ENCODE measurements at regions not wholly inside any gene's neighbourhood (a gene's known extent, or its start where the extent isn't known, plus 50 kb on each side); places are given as distances from the start of the nearest gene placed in this dataset.

DNA sequence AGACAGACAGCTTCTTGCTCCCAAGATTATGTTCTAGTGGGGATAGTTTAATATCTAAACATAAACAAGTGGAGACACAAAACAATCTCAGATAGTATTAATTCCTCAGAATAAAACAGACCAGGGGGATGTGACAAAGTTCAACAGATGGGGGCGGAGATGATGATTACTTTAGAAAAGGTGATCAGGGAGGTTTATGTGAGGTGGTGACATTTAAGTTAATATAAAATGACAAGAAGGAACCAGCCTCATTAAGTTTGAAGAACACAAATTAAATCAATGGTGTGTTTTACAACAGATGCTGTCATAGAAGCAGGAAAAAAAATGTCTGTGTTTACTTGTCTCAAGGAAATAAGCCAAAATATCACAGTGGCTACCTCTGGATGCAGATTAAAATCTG is 119.6 kb upstream of the HMHB1 start:
- Mint-ChIP-seq H3K4me1 (no peaks in the 10 kb centered on the region), H3K9me3 (peaks cover 7% of the 10 kb centered on the region), H3K4me3 (no peak overlapping the region), H3K27me3 (peaks cover 5% of the 10 kb centered on the region), H3K36me3 (ENCODE audit: low read depth) (no peaks in the 10 kb centered on the region), H3K27ac (no peak overlapping the region)
- no peak for ATAC-seq (replicated peaks)

GRCh38 chr5:143691945-143692290 is 120.0 kb upstream of the HMHB1 start:
- no peak overlapping the region for H3K4me3 Mint-ChIP-seq
- no peaks in the 10 kb centered on the region for H3K4me1 Mint-ChIP-seq
- H3K27ac Mint-ChIP-seq = no peak overlapping the region
- H3K9me3 Mint-ChIP-seq = peaks cover 7% of the 10 kb centered on the region
- H3K27me3 Mint-ChIP-seq = peaks cover 5% of the 10 kb centered on the region
- no peaks in the 10 kb centered on the region for H3K36me3 Mint-ChIP-seq (ENCODE audit: low read depth)
- ATAC-seq (replicated peaks) = no peak

DNA sequence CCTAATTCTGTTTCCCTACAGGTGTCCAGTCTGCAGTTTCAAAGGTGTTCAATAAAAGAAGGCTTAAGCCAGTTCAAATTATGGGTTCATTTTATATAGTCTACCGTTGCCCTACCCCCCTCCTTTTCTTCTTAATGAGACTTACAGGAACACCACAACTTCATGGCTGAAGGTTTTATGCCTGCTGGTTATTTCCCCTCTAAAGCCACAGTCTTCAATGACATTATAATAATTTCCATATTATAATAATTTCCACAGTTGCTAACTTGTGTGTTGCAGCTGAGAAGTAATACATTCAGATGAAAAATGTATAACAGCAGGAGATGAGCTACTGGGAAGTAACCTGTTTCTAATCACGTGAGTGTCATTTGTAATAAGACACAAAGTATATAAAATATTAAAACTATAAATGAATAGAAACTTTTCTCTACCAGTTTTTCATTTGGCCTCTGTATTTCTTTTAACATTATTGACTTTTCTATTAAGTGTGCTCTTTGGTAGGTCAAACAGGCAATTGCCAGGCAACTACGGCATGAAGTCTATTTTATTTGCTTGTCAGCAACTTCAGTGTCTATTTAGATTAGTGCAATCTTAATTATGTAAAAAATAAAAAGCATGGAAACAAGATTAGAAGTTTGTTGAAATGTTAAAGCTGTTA is 120.5 kb upstream of the HMHB1 start:
- Mint-ChIP-seq H3K27ac (no peak overlapping the region), H3K9me3 (peaks cover 7% of the 10 kb centered on the region), H3K4me3 (no peak overlapping the region), H3K27me3 (peaks cover 5% of the 10 kb centered on the region), H3K36me3 (ENCODE audit: low read depth) (no peaks in the 10 kb centered on the region), H3K4me1 (no peaks in the 10 kb centered on the region)
- ATAC-seq (replicated peaks) = no peak

- Mint-ChIP-seq H3K36me3 (ENCODE audit: low read depth) (no peaks in the 10 kb centered on the region), H3K27me3 (peaks cover 5% of the 10 kb centered on the region), H3K4me1 (no peaks in the 10 kb centered on the region), H3K4me3 (no peak overlapping the region), H3K9me3 (peaks cover 7% of the 10 kb centered on the region), H3K27ac (no peak overlapping the region)
- ATAC-seq (replicated peaks) = no peak
Measured at GRCh38 chr5:143687604-143688003, 124.4 kb upstream of the HMHB1 start.

DNA sequence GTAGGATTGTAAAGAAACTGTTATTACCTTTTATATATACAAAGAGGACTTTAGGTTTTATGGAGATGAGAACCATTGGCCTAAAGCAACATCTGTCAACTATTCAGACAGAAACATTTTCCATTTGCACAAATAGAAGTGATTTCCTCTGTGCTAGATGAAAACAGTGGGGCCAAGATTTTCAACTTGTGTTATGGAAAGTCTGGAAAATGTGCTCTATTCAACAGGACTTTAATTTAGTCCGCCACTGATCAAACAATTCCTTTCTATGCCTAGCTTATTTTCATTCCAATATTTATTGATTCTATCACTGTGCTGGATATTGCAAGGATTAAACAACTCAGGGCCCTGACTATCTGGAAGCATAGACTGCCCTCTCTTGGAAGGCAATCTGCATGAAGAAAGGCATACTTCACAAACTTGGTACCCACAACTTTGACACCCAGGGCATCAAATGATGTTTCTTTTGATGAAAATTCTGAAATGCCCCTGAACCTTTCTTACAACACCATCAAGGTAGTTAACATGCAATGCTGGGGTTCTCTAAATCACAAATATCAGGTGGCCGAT is 126.6 kb upstream of the HMHB1 start:
- Mint-ChIP-seq H3K4me3 (no peak overlapping the region), H3K36me3 (ENCODE audit: low read depth) (no peaks in the 10 kb centered on the region), H3K27ac (no peak overlapping the region), H3K9me3 (peaks cover 7% of the 10 kb centered on the region), H3K4me1 (no peaks in the 10 kb centered on the region), H3K27me3 (peaks cover 5% of the 10 kb centered on the region)
- ATAC-seq (replicated peaks) = no peak

DNA sequence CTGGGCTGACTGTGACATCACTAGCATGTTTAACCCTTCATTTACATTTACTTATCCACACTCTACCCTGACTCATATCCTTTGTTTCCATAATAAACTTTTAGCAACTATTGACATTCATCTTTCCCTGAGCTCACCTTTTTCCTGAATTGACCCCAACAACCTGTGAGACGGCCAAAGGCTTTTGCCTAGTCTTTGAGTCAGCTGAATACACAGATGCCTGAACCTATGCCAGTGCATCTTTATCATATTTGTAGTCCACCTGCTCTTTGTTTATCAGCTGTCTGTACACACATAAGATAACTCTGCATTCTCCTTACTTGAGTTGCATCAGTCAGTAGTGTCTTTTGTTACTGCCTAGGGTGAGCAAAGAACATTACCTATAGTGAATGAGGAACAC is 128.5 kb upstream of the HMHB1 start:
- Mint-ChIP-seq H3K36me3 (ENCODE audit: low read depth) (no peaks in the 10 kb centered on the region), H3K9me3 (peaks cover 4% of the 10 kb centered on the region), H3K27me3 (no peaks in the 10 kb centered on the region), H3K27ac (no peak overlapping the region), H3K4me1 (peaks cover 12% of the 10 kb centered on the region), H3K4me3 (no peak overlapping the region)
- no peak for ATAC-seq (replicated peaks)

- Mint-ChIP-seq H3K27ac (no peak overlapping the region), H3K27me3 (no peaks in the 10 kb centered on the region), H3K9me3 (peaks cover 4% of the 10 kb centered on the region), H3K4me1 (peaks cover 16% of the 10 kb centered on the region), H3K36me3 (ENCODE audit: low read depth) (no peaks in the 10 kb centered on the region), H3K4me3 (no peak overlapping the region)
- ATAC-seq (replicated peaks) = no peak
Measured at GRCh38 chr5:143682929-143683386, 129.0 kb upstream of the HMHB1 start.

DNA sequence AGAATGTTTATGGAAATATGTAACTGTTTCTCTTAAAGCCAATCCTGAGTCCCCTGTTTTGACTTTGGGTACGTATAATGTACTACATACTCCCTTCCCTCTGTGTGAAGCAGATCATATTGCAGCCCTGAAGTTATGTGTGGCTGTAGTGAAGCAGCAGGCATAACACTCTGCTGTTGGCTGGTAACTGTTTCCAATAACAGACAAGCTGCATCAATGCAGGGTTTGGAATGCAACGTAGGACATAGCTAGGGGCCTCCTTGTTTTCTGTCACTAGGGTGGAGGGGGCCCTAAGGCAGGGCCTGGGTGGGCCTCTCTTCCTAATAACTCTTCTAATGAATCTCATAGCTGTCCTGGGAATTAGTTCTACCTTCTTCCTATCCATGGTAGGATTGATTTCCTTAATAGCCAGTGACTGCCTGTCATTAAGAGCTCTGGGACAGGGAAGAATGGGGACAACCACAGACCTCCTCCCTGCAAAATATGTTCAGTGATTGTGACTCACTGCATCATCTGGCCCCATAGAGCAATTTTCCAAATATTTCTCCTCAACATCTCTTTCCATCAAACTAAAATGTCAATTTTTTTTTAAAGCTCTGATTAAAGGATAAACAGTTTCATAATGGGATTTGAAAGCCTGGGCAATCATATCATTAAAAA is 129.6 kb upstream of the HMHB1 start:
- no peak overlapping the region for H3K27ac Mint-ChIP-seq
- H3K4me3 Mint-ChIP-seq = no peak overlapping the region
- no peaks in the 10 kb centered on the region for H3K27me3 Mint-ChIP-seq
- H3K9me3 Mint-ChIP-seq = peaks cover 4% of the 10 kb centered on the region
- peaks cover 16% of the 10 kb centered on the region for H3K4me1 Mint-ChIP-seq
- ATAC-seq (replicated peaks) = no peak
- no peaks in the 10 kb centered on the region for H3K36me3 Mint-ChIP-seq (ENCODE audit: low read depth)

GRCh38 chr5:143680672-143681259 is 131.2 kb upstream of the HMHB1 start:
- ATAC-seq (replicated peaks) = no peak
- no peaks in the 10 kb centered on the region for H3K27me3 Mint-ChIP-seq

DNA sequence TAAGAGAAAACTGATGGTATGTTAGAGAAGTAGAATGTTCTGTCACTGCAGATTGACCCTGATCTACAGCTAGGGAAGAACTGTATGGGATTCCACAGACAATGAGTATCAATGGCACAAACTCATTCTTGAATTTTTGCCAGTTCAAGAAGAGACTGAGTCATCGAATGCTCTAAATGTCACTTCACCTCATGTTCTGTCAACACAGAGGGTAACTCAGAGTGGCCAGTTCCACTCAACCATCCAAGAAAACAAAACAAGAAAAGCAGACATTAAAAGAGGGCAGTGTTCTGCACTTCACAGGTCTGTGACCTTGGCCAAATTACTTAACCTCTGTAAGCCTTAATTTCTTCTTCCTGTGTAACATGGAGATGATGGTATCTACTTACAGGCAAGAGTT is 132.2 kb upstream of the HMHB1 start:
- H3K36me3 Mint-ChIP-seq (ENCODE audit: low read depth) = no peaks in the 10 kb centered on the region
- peak overlapping the region; percentile 53 for H3K4me3 Mint-ChIP-seq
- peaks cover 16% of the 10 kb centered on the region for H3K4me1 Mint-ChIP-seq
- peaks cover 4% of the 10 kb centered on the region for H3K9me3 Mint-ChIP-seq
- H3K27ac Mint-ChIP-seq = peak overlapping the region; percentile 75
- no peaks in the 10 kb centered on the region for H3K27me3 Mint-ChIP-seq
- ATAC-seq (replicated peaks) = peak; percentile 85

More at GRCh38 chr5:143680672-143681259, 131.2 kb upstream of the HMHB1 start:
- H3K36me3 Mint-ChIP-seq (ENCODE audit: low read depth) = no peaks in the 10 kb centered on the region
- H3K9me3 Mint-ChIP-seq = peaks cover 4% of the 10 kb centered on the region
- no peak overlapping the region for H3K27ac Mint-ChIP-seq
- H3K4me3 Mint-ChIP-seq = no peak overlapping the region
- H3K4me1 Mint-ChIP-seq = peaks cover 16% of the 10 kb centered on the region

GRCh38 chr5:143678148-143678905 is 133.6 kb upstream of the HMHB1 start:
- peaks cover 16% of the 10 kb centered on the region for H3K4me1 Mint-ChIP-seq
- ATAC-seq (replicated peaks) = peak; percentile 69
- H3K9me3 Mint-ChIP-seq = peaks cover 4% of the 10 kb centered on the region
- H3K36me3 Mint-ChIP-seq (ENCODE audit: low read depth) = no peaks in the 10 kb centered on the region
- peak overlapping the region; percentile 53 for H3K4me3 Mint-ChIP-seq
- H3K27ac Mint-ChIP-seq = peak overlapping the region; percentile 75
- no peaks in the 10 kb centered on the region for H3K27me3 Mint-ChIP-seq

DNA sequence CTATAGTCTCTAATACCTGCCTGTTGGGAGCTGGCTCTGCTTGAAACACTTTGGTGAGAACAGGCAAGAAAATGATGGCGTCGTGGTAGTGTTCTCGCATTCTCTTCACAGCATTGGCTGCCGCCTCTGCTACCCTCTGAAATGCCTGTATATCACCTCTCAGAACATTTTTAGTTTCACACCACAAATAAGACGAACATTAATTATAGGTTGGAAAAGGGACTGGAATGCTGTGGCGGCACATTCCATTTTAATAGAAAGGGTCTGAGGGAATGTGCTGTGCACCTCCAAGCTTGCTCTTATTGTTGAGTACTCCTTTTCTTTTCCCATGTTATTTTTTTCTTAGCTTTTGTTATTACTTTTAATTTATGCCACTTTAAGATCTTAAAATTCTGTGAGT is 134.6 kb upstream of the HMHB1 start:
- no peak for ATAC-seq (replicated peaks)

DNA sequence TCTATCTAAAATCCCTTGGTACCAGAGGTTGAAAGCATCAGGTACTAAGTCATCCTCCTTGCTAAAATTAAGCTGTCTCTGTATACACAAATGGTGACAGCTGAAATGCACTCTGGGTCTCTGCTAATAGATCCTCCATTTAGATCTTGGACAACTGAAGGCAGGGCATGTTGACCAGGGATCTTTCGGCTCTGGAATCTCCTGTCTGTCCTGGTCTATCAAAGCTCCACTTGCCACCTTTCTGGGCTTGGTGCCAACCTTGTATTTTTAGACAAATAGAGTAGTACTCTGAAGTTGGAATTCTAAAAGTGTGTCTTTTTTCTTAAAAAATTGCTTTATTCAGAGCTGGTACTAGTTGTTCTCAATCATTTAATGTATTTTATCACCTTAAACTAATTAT is 135.2 kb upstream of the HMHB1 start:
- H3K4me3 Mint-ChIP-seq = no peak overlapping the region
- H3K9me3 Mint-ChIP-seq = peaks cover 4% of the 10 kb centered on the region
- ATAC-seq (replicated peaks) = no peak
- H3K27me3 Mint-ChIP-seq = no peaks in the 10 kb centered on the region
- H3K27ac Mint-ChIP-seq = no peak overlapping the region
- H3K4me1 Mint-ChIP-seq = peaks cover 16% of the 10 kb centered on the region
- no peaks in the 10 kb centered on the region for H3K36me3 Mint-ChIP-seq (ENCODE audit: low read depth)

More for the DNA sequence above, 134.6 kb upstream of the HMHB1 start:
- Mint-ChIP-seq H3K27me3 (no peaks in the 10 kb centered on the region), H3K4me1 (peaks cover 16% of the 10 kb centered on the region), H3K27ac (no peak overlapping the region), H3K36me3 (ENCODE audit: low read depth) (no peaks in the 10 kb centered on the region), H3K4me3 (no peak overlapping the region), H3K9me3 (peaks cover 4% of the 10 kb centered on the region)

DNA sequence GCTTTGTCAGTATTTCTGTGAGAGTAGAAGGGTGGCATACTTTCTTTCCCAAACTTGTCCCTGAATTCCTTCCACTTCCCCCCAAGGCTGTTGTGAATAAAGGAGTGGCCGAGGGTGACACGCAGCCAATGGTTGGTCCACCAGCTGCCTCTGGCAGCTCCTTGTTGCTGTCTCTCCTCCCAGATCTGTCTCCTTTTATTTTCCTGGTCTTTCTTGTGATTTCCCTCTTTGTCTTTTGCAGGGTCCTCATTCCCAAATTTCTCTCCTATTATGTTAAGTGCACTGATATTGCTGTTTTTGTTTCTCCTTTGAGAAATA is 137.5 kb upstream of the HMHB1 start:
- Mint-ChIP-seq H3K4me3 (no peak overlapping the region), H3K27me3 (no peaks in the 10 kb centered on the region), H3K9me3 (peaks cover 2% of the 10 kb centered on the region), H3K4me1 (peaks cover 13% of the 10 kb centered on the region), H3K27ac (no peak overlapping the region), H3K36me3 (ENCODE audit: low read depth) (no peaks in the 10 kb centered on the region)
- no peak for ATAC-seq (replicated peaks)

Data from activated T-helper 17 cell treated with anti-CD3 and anti-CD28 coated beads, Interleukin-2, amount 50 U/mL, for 72 hours (primary cell).